Stomach (tissue), 8 donors: ENCODE measurements at regions not wholly inside any gene's neighbourhood (a gene's known extent, or its start where the extent isn't known, plus 50 kb on each side); places are given as distances from the start of the nearest gene placed in this dataset.
A peak's percentile ranks its signal among the peaks of the same experiment; 100 is the strongest.

Source experiments
- DNase-seq, 2 donors: peaks; one replicate each; pipeline versions ENCODE4 v3.0.0 to v3.0.0-alpha.2; 2013 to 2019
- H3K27ac ChIP-seq, 5 donors: fragments of 200-600 bp in 4 of 5; sonication (generic) in 4 of 5; one replicate each; pipeline ENCODE4 v1.5.1; 2013 to 2019; ENCODE audit warnings: mild to moderate bottlenecking in 1 of 5, moderate library complexity in 1 of 5
- H3K27me3 ChIP-seq, 3 donors: fragments of 200-600 bp; sonication (generic); one replicate each; pipeline ENCODE4 v1.5.1; 2017 to 2019; ENCODE audit warnings: mixed run types in 1 of 3
- H3K36me3 ChIP-seq, 4 donors: fragments of 200-600 bp; sonication (generic); 1 replicate in 3 of 4; 2 replicates in 1 of 4; pipeline ENCODE4 v1.5.1; 2016 to 2019
- H3K4me1 ChIP-seq, 4 donors: fragments of 200-600 bp; sonication (generic); one replicate each; pipeline ENCODE4 v1.5.1; 2016 to 2019
- H3K4me3 ChIP-seq, 4 donors: fragments of 200-600 bp; sonication (generic) in 3 of 4; one replicate each; pipeline ENCODE4 v1.5.1; 2016 to 2019; ENCODE audit warnings: mild to moderate bottlenecking in 1 of 4
- H3K9me3 ChIP-seq, 4 donors: fragments of 200-600 bp; sonication (generic); one replicate each; pipeline ENCODE4 v1.5.1; 2016 to 2019
- CTCF ChIP-seq, 7 experiments: fragments of 450-650 bp in 4 of 7; fragments of 200-600 bp in 3 of 7; sonication (generic) in 3 of 7; IDR thresholded peaks; one replicate each; pipeline ENCODE4 v1.5.1; 2016 to 2019; ENCODE audit warnings: antibody characterized with exemption in 7 of 7, control low read depth in 2 of 7, mild to moderate bottlenecking in 1 of 7
- EP300 ChIP-seq: sonication (generic); formaldehyde crosslinking; IDR thresholded peaks from one replicate; pipeline ENCODE4 v1.6.1; 2017; ENCODE audit warnings: antibody characterized with exemption
- POLR2A ChIP-seq, 4 donors: fragments of 450-650 bp; IDR thresholded peaks; one replicate each; pipeline ENCODE4 v1.6.1; 2016; ENCODE audit warnings: antibody characterized with exemption in 4 of 4, control low read depth in 2 of 4, mild to moderate bottlenecking in 1 of 4, moderate library complexity in 1 of 4
- POLR2AphosphoS5 ChIP-seq, 3 donors: sonication (generic); formaldehyde crosslinking; IDR thresholded peaks; one replicate each; pipeline ENCODE4 v1.6.1; 2016; ENCODE audit warnings: antibody characterized with exemption in 3 of 3
- WGBS, 5 donors: extraction: QIAGEN DNeasy Blood & Tissue Kit in 3 of 5; methylation state at CpG; one replicate each; pipeline versions ENCODE4 v1.1.5 to v1.1.7; 2013 to 2018; 5-methylcytosine and 5-hydroxymethylcytosine counted together
- intact Hi-C: fragments of 100-400 bp; cut with DNase I; formaldehyde crosslinking; loops from one replicate; pipeline ENCODE4 v1.15.1; 2023; ENCODE audit warnings: low total_unique reads
- donor health status: healthy with polysubstance abuse.
- donor health status: Bipolar disorder and iron deficiency.
- donor health status: healthy.

- DNase-seq = no peak
- H3K4me1 ChIP-seq = peaks cover 0 to 9% (median 0%) of the 10 kb centered on the region in 4 donors
- TF ChIP-seq EP300 (no peak), POLR2A (IDR thresholded peaks at IDR 0.05) (no peak), POLR2AphosphoS5 (IDR thresholded peaks at IDR 0.05) (no peak), CTCF (IDR thresholded peaks at IDR 0.05) (no peak)
- intact Hi-C loops = no loop called here
- WGBS, 5 donors = 58 to 86% (median 75%) methylated on average over 1 of the region's 1 CpG
- no peaks in the 10 kb centered on the region for H3K9me3 ChIP-seq
- H3K4me3 ChIP-seq = no peak overlapping the region
- H3K27me3 ChIP-seq = no peaks in the 10 kb centered on the region
- no peak overlapping the region for H3K27ac ChIP-seq
- no peaks in the 10 kb centered on the region for H3K36me3 ChIP-seq
Observed at GRCh38 chr9:109973336-109973735, 193.3 kb downstream of the PALM2AKAP2 start.

- DNase-seq = peak; percentile 27 to 38
- Histone ChIP-seq H3K4me3 (no peak overlapping the region), H3K9me3 (no peaks in the 10 kb centered on the region), H3K36me3 (no peaks in the 10 kb centered on the region), H3K27ac (peak overlapping the region in 1 of 5 donors; percentile 3), H3K27me3 (no peaks in the 10 kb centered on the region), H3K4me1 (no peaks in the 10 kb centered on the region)
- WGBS, 5 donors = 76 to 86% (median 81%) methylated on average over 7 of the region's 7 CpGs
- intact Hi-C loops = no loop called here
- no peak for TF ChIP-seq POLR2A (IDR thresholded peaks at IDR 0.05)
- TF ChIP-seq EP300 = no peak
- no peak for TF ChIP-seq POLR2AphosphoS5 (IDR thresholded peaks at IDR 0.05)
- TF ChIP-seq CTCF (IDR thresholded peaks at IDR 0.05) = no peak
Observed at GRCh38 chr9:109974143-109974917, 194.3 kb downstream of the PALM2AKAP2 start.

- TF ChIP-seq POLR2AphosphoS5 (IDR thresholded peaks at IDR 0.05) (no peak), CTCF (IDR thresholded peaks at IDR 0.05) (no peak), POLR2A (IDR thresholded peaks at IDR 0.05) (no peak), EP300 (no peak)
- H3K27me3 ChIP-seq = no peaks in the 10 kb centered on the region
- H3K27ac ChIP-seq = peak overlapping the region in 1 of 5 donors; percentile 3
- WGBS, 5 donors = 83 to 90% (median 86%) methylated on average over 4 of the region's 4 CpGs
- DNase-seq = no peak
- H3K9me3 ChIP-seq = no peaks in the 10 kb centered on the region
- H3K36me3 ChIP-seq = no peaks in the 10 kb centered on the region
- intact Hi-C loops = no loop called here
- no peak overlapping the region for H3K4me3 ChIP-seq
- no peaks in the 10 kb centered on the region for H3K4me1 ChIP-seq
Observed at GRCh38 chr9:109974918-109975276, 194.9 kb downstream of the PALM2AKAP2 start.

- H3K27ac ChIP-seq = no peak overlapping the region
- no peaks in the 10 kb centered on the region for H3K4me1 ChIP-seq
- DNase-seq = no peak
- no peaks in the 10 kb centered on the region for H3K36me3 ChIP-seq
- WGBS, 5 donors = 77 to 87% (median 82%) methylated on average over 5 of the region's 5 CpGs
- intact Hi-C loops = no loop called here
- no peak overlapping the region for H3K4me3 ChIP-seq
- H3K27me3 ChIP-seq = no peaks in the 10 kb centered on the region
- TF ChIP-seq POLR2AphosphoS5 (IDR thresholded peaks at IDR 0.05) = no peak
- TF ChIP-seq CTCF (IDR thresholded peaks at IDR 0.05) = no peak
- TF ChIP-seq EP300 = no peak
- no peak for TF ChIP-seq POLR2A (IDR thresholded peaks at IDR 0.05)
- no peaks in the 10 kb centered on the region for H3K9me3 ChIP-seq
Observed at GRCh38 chr9:109975574-109976295, 195.7 kb downstream of the PALM2AKAP2 start.
